Fibroblast of lung (primary cell): ENCODE measurements at regions not wholly inside any gene's neighbourhood (a gene's known extent, or its start where the extent isn't known, plus 50 kb on each side); places are given as distances from the start of the nearest gene placed in this dataset.

Experiments used
- EZH2 ChIP-seq: IDR thresholded peaks from 2 replicates; pipeline ENCODE4 v1.5.1; 2012; ENCODE audit warnings: low read length, control low read depth, mild to moderate bottlenecking; ENCODE audit errors: missing control alignments
- TF ChIP-seq, protein P1 (sequence below), 2 donors: IDR thresholded peaks in 1 of 2; conservative IDR thresholded peaks in 1 of 2; 1 replicate in 1 of 2; 2 replicates in 1 of 2; pipeline ENCODE4 v1.5.1; 2011 to 2012; ENCODE audit warnings: low read length in 2 of 2, control low read depth in 1 of 2, inconsistent platforms in 1 of 2, low read depth in 1 of 2, mild to moderate bottlenecking in 1 of 2

DNA sequence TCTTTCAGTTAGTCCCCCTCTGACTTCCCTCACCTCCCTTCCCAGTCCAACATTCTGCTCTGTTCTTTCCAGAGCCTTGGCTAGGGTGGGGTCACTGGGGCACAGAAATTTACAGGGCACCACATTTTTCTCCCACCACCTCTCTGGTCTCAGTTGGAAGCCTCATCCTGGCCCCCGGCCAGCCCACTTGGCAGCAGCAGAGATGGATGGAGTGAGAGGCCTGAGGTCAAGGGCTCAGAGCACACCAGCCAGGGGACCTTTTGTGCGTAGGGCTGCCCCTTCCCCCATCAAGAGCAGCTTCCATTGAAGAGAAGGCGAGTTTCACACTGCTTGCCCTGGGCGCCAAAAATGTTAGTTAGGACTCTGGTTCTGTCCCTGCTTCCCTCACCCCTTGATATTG lies 230.9 kb downstream of the SOX3 start:
- TF ChIP-seq, protein P1, sequence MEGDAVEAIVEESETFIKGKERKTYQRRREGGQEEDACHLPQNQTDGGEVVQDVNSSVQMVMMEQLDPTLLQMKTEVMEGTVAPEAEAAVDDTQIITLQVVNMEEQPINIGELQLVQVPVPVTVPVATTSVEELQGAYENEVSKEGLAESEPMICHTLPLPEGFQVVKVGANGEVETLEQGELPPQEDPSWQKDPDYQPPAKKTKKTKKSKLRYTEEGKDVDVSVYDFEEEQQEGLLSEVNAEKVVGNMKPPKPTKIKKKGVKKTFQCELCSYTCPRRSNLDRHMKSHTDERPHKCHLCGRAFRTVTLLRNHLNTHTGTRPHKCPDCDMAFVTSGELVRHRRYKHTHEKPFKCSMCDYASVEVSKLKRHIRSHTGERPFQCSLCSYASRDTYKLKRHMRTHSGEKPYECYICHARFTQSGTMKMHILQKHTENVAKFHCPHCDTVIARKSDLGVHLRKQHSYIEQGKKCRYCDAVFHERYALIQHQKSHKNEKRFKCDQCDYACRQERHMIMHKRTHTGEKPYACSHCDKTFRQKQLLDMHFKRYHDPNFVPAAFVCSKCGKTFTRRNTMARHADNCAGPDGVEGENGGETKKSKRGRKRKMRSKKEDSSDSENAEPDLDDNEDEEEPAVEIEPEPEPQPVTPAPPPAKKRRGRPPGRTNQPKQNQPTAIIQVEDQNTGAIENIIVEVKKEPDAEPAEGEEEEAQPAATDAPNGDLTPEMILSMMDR (conservative IDR thresholded peaks at IDR 0.05 in 1 of 2, IDR thresholded peaks at IDR 0.05 in 1 of 2; ENCODE audit: low read depth in 1 of 2, low read length in 2 of 2): no peak
- TF ChIP-seq EZH2: no peak
